HCEC 1CT (cell line): ENCODE measurements at regions not wholly inside any gene's neighbourhood (a gene's known extent, or its start where the extent isn't known, plus 50 kb on each side); places are given as distances from the start of the nearest gene placed in this dataset.
"Not testable (repeated sequence)": the region's sequence is repeated elsewhere in the genome, so short reads cannot be mapped to it uniquely, and the experiment has no call there.

Source experiments
- DNase-seq: peaks from one replicate; pipeline ENCODE4 v3.0.0-alpha.2; 2017

DNA sequence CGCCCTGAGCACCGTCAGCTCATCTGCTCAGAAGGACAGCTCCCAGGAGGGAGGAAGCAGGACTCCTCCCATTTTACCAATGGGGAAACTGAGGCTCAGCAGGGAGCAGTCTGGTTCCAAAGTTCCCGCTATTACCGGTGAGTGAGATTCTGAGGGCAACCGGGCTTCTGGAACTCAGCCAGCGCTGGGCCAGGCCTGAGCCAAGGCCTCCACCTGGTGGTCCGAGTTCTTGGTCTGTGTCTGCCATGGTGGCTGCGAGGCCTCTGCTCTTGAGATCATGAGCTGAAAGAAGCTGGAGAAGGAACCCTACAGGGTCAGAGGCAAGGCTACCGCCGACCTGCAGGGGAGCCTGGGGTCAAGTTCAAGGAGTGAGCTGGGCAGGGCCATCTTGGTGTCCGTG, 110.8 kb upstream of the GSE1 start:
- DNase-seq: no peak

- no peak for DNase-seq
Observed at GRCh38 chr16:85503679-85504231, 109.4 kb upstream of the GSE1 start.

DNA sequence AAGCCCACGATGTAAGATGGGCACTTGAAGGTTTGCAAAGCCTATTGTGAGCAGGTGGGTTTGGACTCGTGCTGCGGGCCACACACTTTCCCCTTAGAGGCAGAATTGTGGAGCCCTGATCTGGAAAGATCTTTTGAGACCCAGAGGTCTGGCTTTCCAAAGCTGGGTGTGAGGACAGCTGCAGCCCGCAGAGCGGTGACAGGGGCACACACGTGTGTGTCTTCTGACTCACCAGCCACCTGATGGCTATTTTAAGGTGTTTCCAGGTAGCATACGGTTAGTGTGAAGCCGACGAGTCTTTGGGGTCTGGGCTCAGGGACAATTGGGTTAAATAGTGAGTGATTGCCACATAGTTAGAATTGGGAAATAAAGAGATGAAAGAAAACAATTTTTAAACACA, 108.9 kb upstream of the GSE1 start:
- DNase-seq: no peak

DNA sequence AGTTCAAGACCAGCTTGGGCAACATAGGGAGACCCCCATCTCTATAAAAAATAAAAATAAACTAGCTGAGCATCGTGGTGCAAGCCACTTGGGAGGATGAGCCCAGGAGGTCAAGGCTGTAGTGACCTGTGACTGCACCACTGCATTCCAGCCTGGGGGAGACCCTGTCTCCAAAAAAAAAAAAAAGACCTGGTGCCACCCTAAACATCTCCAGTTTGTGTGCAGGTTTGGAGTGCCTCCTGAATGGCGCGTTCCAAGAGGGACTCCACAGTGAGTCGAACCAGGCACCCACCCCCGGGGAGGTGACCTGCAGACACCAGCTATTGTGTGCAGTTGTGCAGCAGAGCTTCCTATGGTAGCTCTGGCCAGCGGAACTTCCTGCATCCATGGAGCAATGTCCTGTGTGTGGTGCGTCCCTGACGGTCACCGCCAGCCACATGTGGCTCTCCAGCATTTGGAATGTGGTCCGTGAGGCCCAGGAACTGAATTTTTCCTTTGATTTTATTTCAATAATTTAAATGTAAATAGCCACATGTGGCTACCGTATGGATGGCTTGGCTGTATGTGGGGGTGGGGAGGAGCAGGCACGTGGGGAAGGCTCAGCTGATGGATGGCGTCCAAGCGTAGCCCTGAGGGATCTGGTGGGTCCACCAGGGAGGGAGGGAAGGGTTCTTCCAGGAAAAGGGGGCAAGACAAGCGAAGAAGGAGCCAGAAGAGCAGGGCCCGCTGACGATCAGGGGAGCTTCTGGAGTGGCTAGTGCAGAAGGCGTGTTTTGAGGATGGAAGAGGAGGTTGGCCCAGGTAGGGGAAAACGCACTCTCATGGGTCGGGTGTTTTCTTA, 107.1 kb upstream of the GSE1 start:
- no peak for DNase-seq

DNA sequence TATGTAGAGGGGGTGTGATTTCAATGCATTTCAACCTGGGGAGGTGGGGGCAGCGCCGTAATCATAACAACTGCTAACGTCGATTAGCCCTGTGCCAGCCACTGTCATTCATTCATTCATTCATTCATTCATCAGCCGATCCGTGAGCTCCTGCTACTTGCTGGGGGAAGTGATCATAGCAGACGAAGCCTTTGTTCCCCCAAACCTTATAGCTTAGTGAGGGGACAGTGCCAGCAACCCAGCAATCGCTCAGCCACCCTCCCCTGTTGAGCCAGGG, 106.5 kb upstream of the GSE1 start:
- no peak for DNase-seq

DNA sequence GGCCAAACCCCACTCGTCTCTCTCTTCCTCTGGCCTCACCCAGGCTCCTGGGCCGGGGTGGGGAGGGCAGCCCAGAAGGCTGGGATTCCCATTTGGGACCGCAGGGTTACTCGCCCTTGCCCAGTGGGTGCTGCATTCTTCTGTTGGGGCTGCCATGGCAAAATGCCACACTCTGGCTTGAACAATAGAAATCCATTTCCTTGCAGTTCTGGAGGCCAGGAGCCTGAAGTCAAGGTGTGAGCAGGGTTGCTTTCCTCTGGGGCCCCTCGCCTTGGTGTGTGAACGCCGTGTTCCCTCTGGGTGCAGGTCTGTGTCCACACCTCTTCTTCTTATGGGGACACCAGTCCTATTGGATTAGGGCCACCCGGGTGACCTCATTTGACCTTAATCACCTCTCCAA, 105.8 kb upstream of the GSE1 start:
- DNase-seq: no peak

DNA sequence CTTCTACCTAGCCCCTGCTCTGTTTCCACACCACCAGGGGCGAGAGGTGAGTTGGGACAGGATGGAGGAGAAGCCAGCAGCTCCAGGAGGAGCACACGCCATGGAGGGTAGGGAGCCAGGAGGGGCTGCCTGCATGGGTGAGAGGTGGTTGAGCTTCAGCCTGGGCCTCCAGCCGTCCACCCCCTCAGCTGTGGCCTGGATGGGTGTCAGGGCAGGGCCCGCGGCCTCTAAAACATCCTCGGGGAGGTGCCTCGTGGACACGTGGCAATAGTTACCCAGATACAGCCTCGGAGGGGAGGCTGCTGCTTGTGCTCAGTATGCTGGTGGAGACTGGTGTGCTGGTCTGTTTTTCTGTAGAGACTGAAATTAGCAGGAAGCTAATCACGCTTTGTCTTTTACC, 104.7 kb upstream of the GSE1 start:
- no peak for DNase-seq

- no peak for DNase-seq
Observed at GRCh38 chr16:85508993-85509392, 104.1 kb upstream of the GSE1 start.

- no peak for DNase-seq
Observed at GRCh38 chr16:85510041-85510659, 103.0 kb upstream of the GSE1 start.

DNA sequence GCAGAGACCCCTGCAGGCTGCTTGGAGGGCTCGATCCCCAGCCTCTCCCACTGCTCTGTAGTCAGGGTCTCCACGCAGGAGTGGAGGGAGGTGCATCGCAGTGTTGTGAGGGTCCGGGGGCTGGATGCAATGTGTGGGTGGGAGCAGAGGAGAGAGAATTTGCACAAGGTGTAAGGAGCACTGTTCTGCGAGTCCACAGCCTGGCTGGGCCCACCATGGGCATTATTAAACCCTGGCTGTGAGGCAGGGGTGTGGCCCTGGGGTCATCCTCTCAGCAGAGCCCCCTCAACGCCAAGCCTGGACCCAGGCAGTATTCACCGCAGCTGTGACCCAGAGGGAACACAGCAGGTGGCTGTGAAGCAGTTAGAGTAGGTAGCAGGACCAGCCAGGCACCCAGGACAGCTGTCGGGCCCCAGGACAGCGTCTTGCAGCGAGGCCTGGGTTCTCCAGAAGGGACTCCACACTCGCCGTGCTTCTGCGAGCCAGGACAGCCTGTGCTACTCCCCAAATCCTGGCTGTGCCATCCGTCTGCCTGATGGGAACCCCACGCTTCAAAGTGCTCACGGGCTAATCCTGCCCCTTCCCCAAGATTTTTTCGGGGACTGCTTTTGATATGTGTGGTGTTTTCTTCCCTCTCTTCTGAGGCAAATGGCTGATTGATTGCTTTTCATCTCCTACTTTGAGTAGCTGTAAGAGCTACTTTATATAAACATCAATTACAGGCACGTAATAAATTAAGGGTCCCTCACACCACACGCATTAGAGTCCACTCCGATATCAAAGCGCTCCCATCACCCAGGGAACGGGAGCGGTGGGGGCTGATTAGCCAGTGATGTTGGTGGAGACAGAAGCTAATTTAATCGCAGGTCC, 100.9 kb upstream of the GSE1 start:
- no peak for DNase-seq

DNA sequence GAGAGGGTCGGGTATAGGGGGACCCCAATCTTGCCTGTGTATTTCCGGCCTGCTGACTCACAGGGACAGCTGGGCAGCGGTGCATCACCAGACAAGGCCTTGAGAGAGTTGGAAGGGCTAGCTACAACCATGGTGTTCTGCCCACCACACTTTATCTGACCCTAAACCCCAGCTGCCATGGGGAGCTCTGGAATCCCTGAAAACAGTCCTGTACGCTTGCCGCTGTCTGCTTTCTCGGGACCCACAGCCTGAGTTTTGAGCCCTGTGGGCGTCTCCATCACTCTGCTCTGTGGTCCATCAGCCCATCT, 100.4 kb upstream of the GSE1 start:
- DNase-seq: no peak

DNA sequence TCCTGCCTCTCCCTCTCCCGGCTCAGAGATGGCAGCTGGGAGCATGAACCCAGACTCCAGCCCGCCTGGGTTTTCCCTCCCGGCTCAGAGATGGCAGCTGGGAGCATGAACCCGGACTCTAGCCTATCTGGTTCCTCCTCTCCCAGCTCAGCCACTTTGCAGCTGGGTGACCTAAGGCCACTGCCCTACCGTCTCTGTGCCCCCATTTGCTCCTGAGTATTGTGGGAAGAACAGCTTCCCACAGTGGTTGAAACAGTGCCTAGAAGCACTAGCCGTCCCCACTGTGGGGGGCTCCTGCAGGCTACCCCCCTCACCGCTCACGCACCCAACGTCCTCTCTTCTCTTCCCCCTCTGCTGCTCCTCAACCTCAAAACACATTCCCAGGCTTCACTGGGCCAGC, 99.9 kb upstream of the GSE1 start:
- DNase-seq: no peak

- DNase-seq: no peak
Observed at GRCh38 chr16:85513649-85514048, 99.5 kb upstream of the GSE1 start.

DNA sequence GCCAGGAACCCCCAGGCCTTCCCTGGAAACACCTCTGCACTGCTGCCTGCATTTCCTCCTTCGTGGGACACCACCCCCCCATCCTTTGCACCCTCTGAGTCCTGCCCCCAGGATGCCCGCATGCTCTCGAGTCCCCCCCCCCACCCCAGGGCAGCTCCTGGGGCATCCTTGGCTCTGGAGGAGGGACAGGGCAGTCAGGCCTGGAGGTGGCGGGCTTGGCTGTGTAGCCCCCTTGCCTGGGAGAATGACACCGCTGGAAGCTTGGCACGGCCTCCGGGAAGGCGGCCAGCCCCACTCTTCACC, 98.9 kb upstream of the GSE1 start:
- DNase-seq: no peak

- peak; percentile 94 for DNase-seq
Observed at GRCh38 chr16:85514598-85515318, 98.4 kb upstream of the GSE1 start.

DNA sequence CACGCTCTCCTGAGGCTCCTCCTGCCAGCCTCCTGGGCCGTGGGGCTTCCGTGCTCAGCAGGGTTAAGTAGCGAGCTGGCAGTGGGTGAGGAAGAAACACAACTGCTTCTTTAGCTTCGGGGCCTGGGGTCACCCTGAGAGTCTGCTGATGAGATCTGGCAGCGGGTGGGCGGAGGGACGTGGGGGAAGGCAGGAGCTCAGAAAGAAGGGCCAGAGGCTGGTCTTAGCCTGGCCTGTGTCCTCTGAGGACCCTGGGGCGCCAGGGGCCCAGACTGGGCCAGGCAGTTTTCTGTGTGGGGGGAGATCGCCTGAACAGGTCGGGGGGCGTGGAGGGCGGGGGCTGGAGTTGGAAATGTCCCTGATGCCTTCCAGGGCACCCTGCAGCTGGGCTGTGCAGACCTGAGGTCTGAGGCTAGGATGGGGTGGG, 97.8 kb upstream of the GSE1 start:
- DNase-seq: no peak

DNA sequence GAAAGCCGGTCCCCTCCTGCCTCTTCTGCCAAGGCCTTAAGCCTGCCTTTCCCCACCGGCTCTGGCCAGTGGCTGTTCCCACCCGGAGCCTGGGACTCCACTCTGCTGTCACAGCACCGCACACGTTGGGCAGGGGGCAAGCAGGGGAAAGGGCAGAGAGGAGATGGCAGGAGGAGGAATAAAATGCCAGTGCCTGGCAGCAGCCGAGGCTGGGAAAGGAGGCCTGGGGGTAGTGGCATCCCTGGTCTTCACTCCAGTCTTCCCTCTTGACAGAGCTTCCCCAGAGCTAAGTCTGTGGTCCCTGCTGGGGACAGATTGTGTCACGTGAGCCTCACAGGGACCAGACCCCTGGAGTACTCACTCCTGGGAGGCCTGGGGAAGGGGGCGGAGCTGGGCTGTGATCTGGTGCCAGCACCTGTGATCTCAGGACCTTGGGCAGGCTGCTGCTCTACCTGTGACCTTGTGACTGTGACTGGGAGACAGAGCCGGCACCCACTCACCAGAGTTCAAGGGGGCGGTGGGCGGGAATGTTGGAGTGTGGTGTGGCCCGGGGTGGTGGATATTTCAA, 97.2 kb upstream of the GSE1 start:
- DNase-seq: no peak

DNA sequence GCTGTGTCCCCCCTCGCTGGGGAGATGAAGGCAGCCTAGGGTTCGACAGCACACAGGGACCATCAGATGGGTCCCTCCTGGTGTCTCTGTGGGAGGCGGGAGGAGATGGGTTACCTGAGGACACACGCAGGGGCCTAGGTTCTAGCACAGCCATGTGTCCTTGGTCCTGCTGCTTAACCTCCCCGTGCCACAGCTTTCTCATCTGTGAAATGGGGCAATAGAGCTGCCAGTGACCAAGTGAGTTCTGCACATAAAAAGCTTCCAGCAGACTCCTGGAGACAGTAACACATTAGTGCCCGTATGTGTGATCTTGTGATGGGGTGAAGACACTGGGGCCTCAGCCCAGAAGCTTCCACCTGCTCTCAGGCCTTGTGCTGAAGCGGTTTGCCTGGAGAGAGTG, 96.0 kb upstream of the GSE1 start:
- no peak for DNase-seq

DNA sequence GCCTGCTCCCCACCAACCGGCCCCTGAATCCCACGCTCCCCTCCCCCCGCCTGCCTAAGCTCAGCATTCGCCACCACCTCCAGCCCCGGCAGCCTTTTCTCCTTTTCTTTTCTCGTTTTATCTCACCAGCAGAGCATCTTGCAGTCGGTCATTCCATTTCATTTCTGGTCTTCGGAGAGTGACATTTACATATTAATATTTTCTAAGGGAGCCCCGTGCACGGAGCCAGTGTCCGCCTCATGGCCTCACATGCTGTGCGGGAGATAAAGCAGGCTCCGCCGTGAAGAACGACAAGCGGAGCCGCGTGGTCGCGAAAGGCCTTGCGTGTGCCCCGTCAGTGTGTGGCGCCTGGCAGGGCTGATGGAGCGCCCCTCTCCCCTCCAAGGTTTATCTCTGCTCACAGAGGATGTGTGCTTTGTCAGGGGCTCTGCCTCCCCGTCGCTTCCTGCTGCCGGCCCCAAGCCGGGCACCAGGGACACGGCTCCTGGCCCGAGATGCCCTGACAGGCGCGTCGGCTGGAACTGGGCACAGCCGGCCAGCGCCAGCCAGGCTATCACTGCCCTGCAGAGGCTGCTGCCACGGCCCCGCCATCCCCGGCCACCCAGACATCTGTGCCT, 95.5 kb upstream of the GSE1 start:
- no peak for DNase-seq

DNA sequence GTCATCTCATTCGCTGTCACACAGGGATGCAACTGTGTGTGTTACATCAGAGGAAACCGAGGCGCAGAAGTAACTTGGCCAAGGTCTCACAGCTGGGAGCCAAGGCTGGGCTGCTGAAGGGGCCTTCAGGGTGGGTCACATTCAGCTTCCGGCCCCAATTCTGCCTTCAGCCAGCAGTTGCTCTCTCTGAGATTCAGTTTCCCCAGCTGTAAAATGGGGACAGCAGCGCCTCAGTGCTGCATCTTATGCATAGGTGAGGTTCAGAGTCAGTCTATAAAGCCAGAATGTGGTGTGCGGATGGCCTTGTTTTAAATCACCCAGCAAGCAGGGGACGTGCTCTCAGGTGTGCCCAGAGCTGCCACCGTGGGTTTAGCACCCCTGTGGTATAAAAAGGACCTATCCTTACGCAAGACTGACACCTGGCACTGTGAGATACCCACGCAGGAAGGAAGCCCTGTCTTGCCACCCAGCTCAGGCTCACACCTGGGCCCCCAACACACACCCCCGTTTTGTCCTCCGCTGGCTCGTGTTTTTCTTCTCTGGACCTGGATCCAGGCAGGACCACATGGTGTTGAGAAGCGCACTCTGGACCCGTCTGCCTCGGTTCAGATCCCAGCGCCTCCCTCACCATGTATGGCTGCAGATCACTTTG, 94.6 kb upstream of the GSE1 start:
- DNase-seq: no peak

DNA sequence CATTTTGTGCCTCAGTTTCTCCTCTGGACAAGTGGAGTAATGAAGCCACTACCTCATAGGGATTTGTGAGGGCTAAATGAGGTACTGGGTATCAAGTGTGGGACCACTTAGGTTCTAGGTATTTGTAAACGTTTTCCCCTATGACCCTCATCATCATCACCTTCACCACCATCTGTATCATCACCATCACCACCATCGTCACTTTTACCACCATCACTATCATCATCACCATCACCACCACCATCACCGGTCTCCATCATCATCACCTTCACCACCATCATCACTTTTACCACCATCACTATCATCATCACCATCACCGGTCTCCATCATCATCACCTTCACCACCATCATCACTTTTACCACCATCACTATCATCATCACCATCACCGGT, 94.1 kb upstream of the GSE1 start:
- DNase-seq: not testable (repeated sequence)
